AG09319 (cell line): ENCODE measurements at regions not wholly inside any gene's neighbourhood (a gene's known extent, or its start where the extent isn't known, plus 50 kb on each side); places are given as distances from the start of the nearest gene placed in this dataset.

Experiments used
- DNase-seq: peaks from one replicate; pipeline ENCODE4 v3.0.0-alpha.2; 2010; ENCODE audit warnings: low read depth; ENCODE audit errors: extremely low read depth
- TF ChIP-seq, protein P1 (sequence below): IDR thresholded peaks from 2 replicates; pipeline ENCODE4 v1.5.1; 2011; ENCODE audit warnings: low read depth, mild to moderate bottlenecking, inconsistent platforms, low read length, moderate library complexity

DNA sequence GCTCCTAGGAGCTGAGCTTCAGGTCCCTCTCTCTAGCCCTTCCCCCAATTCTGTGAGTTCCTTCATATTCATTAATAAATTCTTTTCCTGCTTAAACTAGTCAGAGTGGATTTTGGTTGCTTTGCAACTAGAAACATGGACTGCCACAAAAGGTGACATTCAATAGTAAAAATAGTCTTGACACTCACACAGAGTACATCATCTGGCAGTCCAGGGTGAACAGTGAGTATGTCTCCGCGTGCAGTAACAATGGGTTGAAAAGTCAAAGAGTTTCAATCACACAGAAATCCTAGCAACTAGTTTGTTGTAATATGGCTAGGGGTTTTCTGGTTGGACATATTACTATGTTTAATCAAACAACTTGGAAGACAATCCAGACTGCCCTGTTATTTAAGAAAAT lies 168.8 kb upstream of the TBX20 start:
- TF ChIP-seq, protein P1, sequence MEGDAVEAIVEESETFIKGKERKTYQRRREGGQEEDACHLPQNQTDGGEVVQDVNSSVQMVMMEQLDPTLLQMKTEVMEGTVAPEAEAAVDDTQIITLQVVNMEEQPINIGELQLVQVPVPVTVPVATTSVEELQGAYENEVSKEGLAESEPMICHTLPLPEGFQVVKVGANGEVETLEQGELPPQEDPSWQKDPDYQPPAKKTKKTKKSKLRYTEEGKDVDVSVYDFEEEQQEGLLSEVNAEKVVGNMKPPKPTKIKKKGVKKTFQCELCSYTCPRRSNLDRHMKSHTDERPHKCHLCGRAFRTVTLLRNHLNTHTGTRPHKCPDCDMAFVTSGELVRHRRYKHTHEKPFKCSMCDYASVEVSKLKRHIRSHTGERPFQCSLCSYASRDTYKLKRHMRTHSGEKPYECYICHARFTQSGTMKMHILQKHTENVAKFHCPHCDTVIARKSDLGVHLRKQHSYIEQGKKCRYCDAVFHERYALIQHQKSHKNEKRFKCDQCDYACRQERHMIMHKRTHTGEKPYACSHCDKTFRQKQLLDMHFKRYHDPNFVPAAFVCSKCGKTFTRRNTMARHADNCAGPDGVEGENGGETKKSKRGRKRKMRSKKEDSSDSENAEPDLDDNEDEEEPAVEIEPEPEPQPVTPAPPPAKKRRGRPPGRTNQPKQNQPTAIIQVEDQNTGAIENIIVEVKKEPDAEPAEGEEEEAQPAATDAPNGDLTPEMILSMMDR: no peak
- no peak for DNase-seq

DNA sequence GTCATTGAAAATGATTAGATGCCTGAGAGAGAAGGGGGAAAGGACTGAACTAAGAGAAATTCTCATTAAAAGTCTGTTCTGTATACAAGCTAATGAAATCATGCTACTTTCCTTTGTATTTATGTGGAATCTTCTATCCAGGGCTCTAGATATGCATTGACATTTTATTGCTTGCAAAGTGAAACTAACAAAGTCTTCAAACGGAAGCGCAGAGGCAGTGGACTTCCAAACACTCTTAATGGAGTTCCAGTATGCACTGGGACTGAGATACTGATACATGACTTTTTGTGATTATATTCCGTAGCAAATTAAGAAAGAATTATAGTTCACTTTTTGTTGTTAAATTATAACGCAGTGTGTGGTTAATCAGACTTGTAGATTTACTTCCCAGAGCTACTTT lies 166.8 kb upstream of the TBX20 start:
- TF ChIP-seq, protein P1: no peak
- no peak for DNase-seq

DNA sequence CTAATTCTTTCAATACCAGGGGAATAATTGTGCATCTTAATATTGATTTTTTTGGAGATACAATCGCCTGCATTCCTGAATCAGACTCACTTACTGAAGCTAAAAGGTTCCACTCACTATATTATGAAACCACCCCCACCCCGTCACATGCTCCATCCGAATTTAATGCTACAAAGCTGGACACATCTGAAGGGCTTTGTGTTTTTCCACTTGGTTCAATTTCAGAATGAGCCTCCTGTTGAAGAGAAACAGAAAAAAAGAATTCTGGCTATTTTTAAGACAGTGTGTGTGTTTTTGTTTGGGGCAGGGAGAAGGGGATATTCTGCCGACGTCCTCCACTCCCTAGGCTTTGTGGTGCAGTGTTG lies 165.5 kb upstream of the TBX20 start:
- TF ChIP-seq, protein P1: no peak
- no peak for DNase-seq

DNA sequence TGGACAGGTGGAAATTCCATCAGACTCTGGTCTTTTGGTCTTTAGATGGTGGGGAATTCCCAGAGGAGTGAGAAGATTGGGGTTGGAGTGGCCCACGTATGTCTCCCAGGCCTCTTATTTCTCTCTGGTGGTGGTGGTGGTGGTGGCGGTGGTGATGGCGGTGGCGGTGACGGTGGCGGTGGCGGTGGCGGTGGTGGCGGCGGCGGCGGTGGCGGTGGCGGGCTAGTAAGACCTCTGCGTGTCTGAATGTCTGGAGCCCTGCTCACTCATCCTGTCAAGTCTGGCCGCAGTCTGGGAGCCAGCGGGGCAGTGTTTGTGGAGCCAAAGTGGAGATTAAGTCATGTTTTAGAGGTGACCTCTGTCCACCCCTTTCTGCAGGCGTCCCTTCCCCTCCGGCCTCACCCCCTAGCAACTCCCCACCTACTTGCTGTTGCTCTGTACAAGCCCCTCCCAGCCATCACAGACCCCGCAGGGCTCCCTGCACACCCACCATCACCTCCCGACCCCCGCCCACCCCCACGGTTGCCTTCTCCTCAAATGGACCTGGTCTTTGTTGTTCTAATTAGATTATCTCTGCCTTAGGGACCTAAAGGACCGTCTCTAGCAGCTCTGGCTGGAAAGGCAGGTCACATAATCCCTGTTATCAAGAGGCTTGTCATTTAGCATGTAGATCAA lies 165.0 kb upstream of the TBX20 start:
- DNase-seq: no peak
- TF ChIP-seq, protein P1: no peak

DNA sequence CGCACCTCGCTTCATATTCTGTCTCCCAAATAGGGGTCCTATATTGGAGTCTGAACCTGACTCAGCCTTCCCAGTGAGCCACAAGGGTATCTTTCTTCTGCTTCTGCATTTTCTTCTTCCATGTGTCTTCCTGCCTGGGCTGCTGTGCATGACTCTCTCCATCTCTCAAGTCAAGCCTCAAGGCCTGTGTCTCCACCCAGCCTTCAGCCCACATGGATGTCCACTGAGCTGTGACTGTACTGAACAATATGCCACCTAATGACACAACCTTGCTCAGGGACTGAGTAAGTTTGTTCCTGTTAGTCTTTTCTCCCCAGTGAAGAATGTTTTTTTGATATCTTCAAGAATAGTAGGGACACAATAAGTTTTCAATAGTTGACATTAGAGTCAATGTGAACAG lies 162.7 kb upstream of the TBX20 start:
- TF ChIP-seq, protein P1: no peak
- DNase-seq: no peak

DNA sequence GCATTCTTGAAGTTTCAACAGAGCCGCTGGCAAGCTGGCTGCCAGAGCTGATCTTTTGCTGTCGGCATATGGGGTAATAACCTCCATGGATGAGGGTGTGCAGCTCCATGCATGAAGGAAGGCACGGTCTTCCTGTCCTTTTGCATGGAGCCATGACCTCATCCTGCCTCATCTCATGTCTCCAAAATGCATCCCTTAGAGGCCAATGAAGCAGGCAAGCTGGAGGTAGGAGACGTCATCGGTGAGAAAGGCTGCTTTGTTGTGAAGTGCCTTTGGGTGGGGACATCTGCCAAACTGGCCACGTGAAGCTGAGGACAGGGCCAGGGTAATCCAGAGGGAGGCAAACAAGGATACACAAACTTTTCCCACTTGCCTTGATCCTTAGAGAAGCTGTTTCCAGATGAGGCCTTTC lies 161.5 kb upstream of the TBX20 start:
- TF ChIP-seq, protein P1: no peak
- no peak for DNase-seq

DNA sequence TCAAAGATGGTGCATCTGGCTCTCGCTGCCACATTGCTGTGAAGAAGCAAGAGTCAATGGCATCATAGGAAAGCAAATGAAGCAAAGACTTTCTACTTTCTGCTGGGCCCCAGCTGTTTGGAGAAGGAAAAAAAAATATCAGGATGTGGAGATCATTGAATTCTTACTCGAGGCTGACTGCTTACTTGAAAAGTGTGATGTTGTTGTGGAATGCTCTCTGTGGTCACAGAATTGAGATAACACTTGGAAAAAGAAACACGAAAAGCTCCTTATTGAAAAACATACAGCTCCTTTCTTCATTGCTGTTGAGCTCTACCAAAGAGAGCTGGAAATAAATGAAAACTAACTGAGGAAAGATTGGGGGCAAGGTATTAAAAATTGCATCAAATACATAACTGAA lies 157.4 kb upstream of the TBX20 start:
- no peak for DNase-seq
- TF ChIP-seq, protein P1: no peak
